ENCODE measurements at regions not wholly inside any gene's neighbourhood (a gene's known extent, or its start where the extent isn't known, plus 50 kb on each side); places are given as distances from the start of the nearest gene placed in this dataset.

GRCh38 chr1:227372726-227373130, 54.4 kb upstream of the CDC42BPA start:
- no peak overlapping the region for H3K4me3 ChIP-seq (ENCODE audit: low read depth, low read length)
- no peak for TF ChIP-seq CTCF (conservative IDR thresholded peaks at IDR 0.05; ENCODE audit: low read depth, low read length)
- peak; percentile 77 for DNase-seq (ENCODE audit: low read depth)

DNA sequence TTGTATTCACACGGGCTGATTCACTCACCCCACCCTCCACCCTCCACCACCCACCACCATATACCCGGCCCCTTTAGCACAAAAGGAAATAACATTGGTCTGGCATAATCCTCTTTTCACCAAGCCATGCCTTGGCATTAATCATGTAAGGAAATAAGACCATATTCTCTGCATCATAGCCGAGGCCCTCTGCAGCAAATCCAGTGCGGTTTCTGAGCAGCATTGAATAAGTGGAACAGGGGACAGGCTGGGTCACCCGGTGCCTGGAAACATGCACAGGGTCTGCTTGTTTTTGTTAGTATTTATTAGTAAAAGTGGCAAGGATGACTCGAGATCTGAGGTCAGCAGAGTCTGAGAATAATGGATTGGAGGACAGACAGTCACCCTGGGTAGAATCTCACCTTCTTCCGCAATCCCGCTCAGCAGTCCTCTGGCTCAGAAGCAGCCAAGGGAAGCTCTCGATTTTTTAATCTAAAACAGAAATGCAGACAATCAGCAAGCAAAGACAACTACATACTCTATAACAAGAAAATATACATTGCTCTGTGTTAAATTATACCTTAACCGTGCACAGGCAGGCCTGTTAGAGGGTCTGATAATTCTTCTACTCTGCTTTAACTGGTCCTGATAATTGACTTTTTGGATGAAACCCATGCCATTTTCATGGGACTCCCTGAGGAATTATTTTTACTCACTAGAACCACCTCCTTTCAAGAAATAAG, 52.4 kb upstream of the CDC42BPA start:
- peak; percentile 30 for DNase-seq (ENCODE audit: low read depth)
- H3K4me3 ChIP-seq (ENCODE audit: low read depth, low read length), result no peak overlapping the region
- no peak for TF ChIP-seq CTCF (conservative IDR thresholded peaks at IDR 0.05; ENCODE audit: low read depth, low read length)

DNA sequence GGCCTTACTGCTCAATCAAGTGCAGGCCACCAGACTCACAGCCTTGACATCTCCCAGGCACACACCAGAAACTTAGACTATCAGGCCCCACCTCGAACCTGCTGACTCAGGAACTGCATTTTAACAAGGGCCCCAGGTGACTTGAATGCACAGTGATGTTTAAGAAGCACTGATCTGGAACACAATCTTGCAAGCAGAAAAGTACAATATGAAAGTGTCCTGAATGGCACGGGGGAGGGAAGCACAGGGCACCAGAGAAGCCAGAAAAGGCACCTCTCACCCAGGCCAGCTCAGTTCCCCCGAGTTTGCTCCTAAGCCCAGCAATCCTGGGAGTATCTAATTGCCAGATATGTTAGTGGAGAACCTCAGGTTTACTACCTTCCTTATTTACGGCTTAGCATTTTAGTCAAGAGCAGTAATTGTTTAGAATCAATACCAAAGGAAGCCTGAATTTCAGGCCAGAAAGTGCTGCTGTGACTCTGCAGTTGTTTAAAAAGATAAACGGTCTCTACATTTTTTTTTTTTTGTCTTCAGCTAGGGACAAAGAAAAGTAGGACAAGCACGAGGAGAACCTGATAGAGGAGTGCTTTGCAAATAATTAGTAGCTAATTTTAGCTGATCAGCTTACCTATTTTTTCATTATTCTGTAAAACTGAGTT, 50.9 kb upstream of the CDC42BPA start:
- no peak for DNase-seq (ENCODE audit: low read depth)
- TF ChIP-seq CTCF (conservative IDR thresholded peaks at IDR 0.05; ENCODE audit: low read depth, low read length), result no peak

More for the DNA sequence above, 50.9 kb upstream of the CDC42BPA start:
- no peak overlapping the region for H3K4me3 ChIP-seq (ENCODE audit: low read depth, low read length)
